ENCODE measurements at regions not wholly inside any gene's neighbourhood (a gene's known extent, or its start where the extent isn't known, plus 50 kb on each side); places are given as distances from the start of the nearest gene placed in this dataset.

DNA sequence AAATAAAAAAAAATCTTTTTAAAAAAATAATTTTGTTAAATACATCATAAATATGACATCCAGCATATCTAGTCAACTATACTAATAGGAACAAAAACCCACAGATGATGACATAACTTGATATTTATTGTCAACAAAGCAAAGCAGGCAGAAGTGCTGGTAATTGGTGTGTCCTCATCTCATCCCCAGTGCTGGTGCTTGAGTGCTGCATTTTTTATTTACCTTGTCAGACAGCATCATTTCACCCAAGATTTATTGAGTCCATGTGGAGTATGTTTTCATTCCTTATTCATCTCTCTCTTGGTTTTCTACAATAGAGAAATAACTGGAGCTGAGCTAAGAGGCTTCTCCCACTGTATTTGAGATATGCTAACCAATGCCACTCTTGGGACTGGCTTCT lies 191.6 kb upstream of the SLC14A2 start:
- Mint-ChIP-seq H3K4me1 (ENCODE audit: low read depth) (no peaks in the 10 kb centered on the region), H3K27ac (no peak overlapping the region), H3K4me3 (no peak overlapping the region), H3K36me3 (ENCODE audit: low read depth) (no peaks in the 10 kb centered on the region), H3K9me3 (no peaks in the 10 kb centered on the region), H3K27me3 (no peaks in the 10 kb centered on the region)
- no peak for DNase-seq
- TF ChIP-seq, protein P1, sequence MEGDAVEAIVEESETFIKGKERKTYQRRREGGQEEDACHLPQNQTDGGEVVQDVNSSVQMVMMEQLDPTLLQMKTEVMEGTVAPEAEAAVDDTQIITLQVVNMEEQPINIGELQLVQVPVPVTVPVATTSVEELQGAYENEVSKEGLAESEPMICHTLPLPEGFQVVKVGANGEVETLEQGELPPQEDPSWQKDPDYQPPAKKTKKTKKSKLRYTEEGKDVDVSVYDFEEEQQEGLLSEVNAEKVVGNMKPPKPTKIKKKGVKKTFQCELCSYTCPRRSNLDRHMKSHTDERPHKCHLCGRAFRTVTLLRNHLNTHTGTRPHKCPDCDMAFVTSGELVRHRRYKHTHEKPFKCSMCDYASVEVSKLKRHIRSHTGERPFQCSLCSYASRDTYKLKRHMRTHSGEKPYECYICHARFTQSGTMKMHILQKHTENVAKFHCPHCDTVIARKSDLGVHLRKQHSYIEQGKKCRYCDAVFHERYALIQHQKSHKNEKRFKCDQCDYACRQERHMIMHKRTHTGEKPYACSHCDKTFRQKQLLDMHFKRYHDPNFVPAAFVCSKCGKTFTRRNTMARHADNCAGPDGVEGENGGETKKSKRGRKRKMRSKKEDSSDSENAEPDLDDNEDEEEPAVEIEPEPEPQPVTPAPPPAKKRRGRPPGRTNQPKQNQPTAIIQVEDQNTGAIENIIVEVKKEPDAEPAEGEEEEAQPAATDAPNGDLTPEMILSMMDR (IDR thresholded peaks at IDR 0.05) = no peak
- intact Hi-C loops (cut with DNase I, micrococcal nuclease) = no loop called here
- Histone ChIP-seq H3K27ac (ENCODE audit: low read depth in 1 of 2, low read length in 2 of 2) (no peak overlapping the region), H3K27me3 (ENCODE audit: control insufficient read depth in 1 of 2, insufficient read depth in 2 of 2, low read length in 2 of 2) (peaks cover 0 to 3% of the 10 kb centered on the region in 2 experiments), H3K9me3 (ENCODE audit: control insufficient read depth in 1 of 2, insufficient read depth in 1 of 2, low read length in 2 of 2) (no peaks in the 10 kb centered on the region), H3K36me3 (ENCODE audit: insufficient read depth, low read length) (no peaks in the 10 kb centered on the region), H3K4me1 (ENCODE audit: insufficient read depth, low read length) (no peaks in the 10 kb centered on the region), H3K4me3 (ENCODE audit: low read length) (no peak overlapping the region)
- ChIA-PET CTCF (no interaction called here), POLR2A (no interaction called here)
- no peak for ATAC-seq (ENCODE audit: poor library complexity)

- no peaks in the 10 kb centered on the region for H3K36me3 Mint-ChIP-seq (ENCODE audit: low read depth)
- no peak overlapping the region for H3K27ac Mint-ChIP-seq
- Histone ChIP-seq H3K4me3 (ENCODE audit: low read length) (no peak overlapping the region), H3K9me3 (ENCODE audit: control insufficient read depth in 1 of 2, insufficient read depth in 1 of 2, low read length in 2 of 2) (no peaks in the 10 kb centered on the region), H3K27ac (ENCODE audit: low read depth in 1 of 2, low read length in 2 of 2) (no peak overlapping the region), H3K27me3 (ENCODE audit: control insufficient read depth in 1 of 2, insufficient read depth in 2 of 2, low read length in 2 of 2) (peaks cover 0 to 3% of the 10 kb centered on the region in 2 experiments), H3K4me1 (ENCODE audit: insufficient read depth, low read length) (no peaks in the 10 kb centered on the region), H3K36me3 (ENCODE audit: insufficient read depth, low read length) (no peaks in the 10 kb centered on the region)
- intact Hi-C loops (cut with DNase I, micrococcal nuclease) = no loop called here
- no peak for ATAC-seq (ENCODE audit: poor library complexity)
- POLR2A ChIA-PET = no interaction called here
- peaks cover 6% of the 10 kb centered on the region for H3K27me3 Mint-ChIP-seq
- CTCF ChIA-PET = no interaction called here
- no peak for DNase-seq
- no peak overlapping the region for H3K4me3 Mint-ChIP-seq
- no peaks in the 10 kb centered on the region for H3K9me3 Mint-ChIP-seq
- TF ChIP-seq, protein P1 (IDR thresholded peaks at IDR 0.05) = no peak
- H3K4me1 Mint-ChIP-seq (ENCODE audit: low read depth) = no peaks in the 10 kb centered on the region
These were observed 185.2 kb upstream of the SLC14A2 start for GRCh38 chr18:45430041-45430440.

- Histone ChIP-seq H3K4me1 (ENCODE audit: insufficient read depth, low read length) (no peaks in the 10 kb centered on the region), H3K36me3 (ENCODE audit: insufficient read depth, low read length) (no peaks in the 10 kb centered on the region), H3K9me3 (ENCODE audit: control insufficient read depth in 1 of 2, insufficient read depth in 1 of 2, low read length in 2 of 2) (no peaks in the 10 kb centered on the region), H3K27ac (ENCODE audit: low read depth in 1 of 2, low read length in 2 of 2) (no peak overlapping the region), H3K27me3 (ENCODE audit: control insufficient read depth in 1 of 2, insufficient read depth in 2 of 2, low read length in 2 of 2) (peaks cover 0 to 3% of the 10 kb centered on the region in 2 experiments), H3K4me3 (ENCODE audit: low read length) (no peak overlapping the region)
- ChIA-PET CTCF (no interaction called here), POLR2A (no interaction called here)
- H3K27ac Mint-ChIP-seq = no peak overlapping the region
- no peaks in the 10 kb centered on the region for H3K4me1 Mint-ChIP-seq (ENCODE audit: low read depth)
- no peak for DNase-seq
- intact Hi-C loops (cut with DNase I, micrococcal nuclease) = no loop called here
- no peaks in the 10 kb centered on the region for H3K9me3 Mint-ChIP-seq
- H3K27me3 Mint-ChIP-seq = peaks cover 6% of the 10 kb centered on the region
- H3K36me3 Mint-ChIP-seq (ENCODE audit: low read depth) = no peaks in the 10 kb centered on the region
- no peak for ATAC-seq (ENCODE audit: poor library complexity)
- TF ChIP-seq, protein P1 (IDR thresholded peaks at IDR 0.05) = no peak
- no peak overlapping the region for H3K4me3 Mint-ChIP-seq
These were observed 179.5 kb upstream of the SLC14A2 start for GRCh38 chr18:45435810-45436209.
